ENCODE measurements at regions not wholly inside any gene's neighbourhood (a gene's known extent, or its start where the extent isn't known, plus 50 kb on each side); places are given as distances from the start of the nearest gene placed in this dataset.

- DNase-seq, result no peak
Measured at GRCh38 chr12:107983756-107984472, 145.2 kb upstream of the WSCD2 start.

- no peak for DNase-seq
Measured at GRCh38 chr12:107984973-107985372, 144.1 kb upstream of the WSCD2 start.

DNA sequence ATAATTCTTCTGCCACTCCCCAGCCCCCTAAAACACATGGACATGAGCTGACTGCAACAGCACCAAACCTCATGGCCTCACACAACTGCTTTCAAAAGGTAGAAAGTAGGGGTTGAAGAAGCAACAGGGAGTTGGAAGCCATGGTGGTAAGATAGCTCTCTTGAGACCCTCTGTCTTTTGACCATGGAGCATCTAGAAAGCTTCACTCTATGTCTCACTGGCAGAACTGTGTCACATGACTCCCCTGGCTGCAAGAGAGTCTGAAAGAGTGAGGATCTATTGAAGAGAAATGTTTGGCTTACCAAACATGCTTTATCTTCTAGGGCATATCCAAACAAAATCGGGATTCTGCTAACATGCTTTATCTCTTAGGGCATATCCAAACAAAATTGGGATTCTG, 142.9 kb upstream of the WSCD2 start:
- no peak for DNase-seq

- DNase-seq, result peak; percentile 5
Measured at GRCh38 chr12:107990325-107990724, 138.8 kb upstream of the WSCD2 start.

- no peak for DNase-seq
Measured at GRCh38 chr12:107992029-107992428, 137.1 kb upstream of the WSCD2 start.

DNA sequence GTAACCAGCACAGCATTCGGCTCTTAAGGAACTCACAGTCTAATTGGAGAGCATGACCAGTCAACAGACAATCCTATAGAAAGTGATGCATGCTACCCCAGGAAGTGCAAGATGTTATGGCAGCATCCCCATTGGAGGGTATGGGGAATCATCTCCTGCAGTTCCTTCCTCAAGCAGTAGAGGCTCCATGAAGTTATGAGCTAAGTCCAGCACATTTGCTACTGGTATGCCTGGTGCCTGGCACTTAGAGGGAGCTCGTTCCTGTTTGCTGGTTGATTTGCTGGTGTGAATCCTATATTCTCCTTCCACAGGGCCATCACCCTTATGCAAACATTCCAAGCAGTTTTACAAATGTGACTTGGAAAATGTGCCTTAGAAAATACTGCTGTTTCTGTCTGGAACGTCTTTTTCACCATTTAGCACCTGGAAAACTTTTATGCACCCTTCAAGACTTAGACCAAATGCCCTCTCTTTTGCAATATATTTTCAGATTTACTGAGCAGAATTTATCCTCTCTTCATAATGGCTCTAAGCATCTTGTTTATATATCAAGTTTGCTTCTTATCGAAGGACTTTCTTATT, 136.1 kb upstream of the WSCD2 start:
- DNase-seq, result peak; percentile 4

DNA sequence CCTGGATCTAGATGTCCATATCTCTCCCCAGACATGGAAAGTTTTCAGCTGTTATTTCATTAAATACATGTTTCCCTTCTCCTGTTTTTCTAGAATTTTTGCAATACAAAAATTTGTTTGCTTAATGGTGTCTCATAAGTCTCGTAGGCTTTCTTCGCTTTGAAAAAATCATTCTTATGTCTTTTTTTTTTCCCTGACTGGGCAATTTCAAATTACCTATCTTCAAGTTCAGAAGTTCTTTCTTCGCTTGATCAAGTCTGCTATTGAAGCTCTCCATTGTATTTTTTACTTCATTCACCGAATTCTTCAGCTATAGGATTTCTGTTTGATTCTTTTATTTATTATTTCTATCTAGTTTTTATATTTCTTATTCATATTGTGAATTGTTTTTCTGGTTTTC, 130.2 kb upstream of the WSCD2 start:
- DNase-seq, result no peak

GRCh38 chr12:108000111-108000510, 129.0 kb upstream of the WSCD2 start:
- DNase-seq, result no peak

- DNase-seq, result no peak
Measured at GRCh38 chr12:108004319-108004718, 124.8 kb upstream of the WSCD2 start.

- DNase-seq, result no peak
Measured at GRCh38 chr12:108008163-108008905, 120.8 kb upstream of the WSCD2 start.

GRCh38 chr12:108009442-108010070, 119.5 kb upstream of the WSCD2 start:
- no peak for DNase-seq

- DNase-seq, result no peak
Measured at GRCh38 chr12:108016022-108016564, 113.0 kb upstream of the WSCD2 start.

DNA sequence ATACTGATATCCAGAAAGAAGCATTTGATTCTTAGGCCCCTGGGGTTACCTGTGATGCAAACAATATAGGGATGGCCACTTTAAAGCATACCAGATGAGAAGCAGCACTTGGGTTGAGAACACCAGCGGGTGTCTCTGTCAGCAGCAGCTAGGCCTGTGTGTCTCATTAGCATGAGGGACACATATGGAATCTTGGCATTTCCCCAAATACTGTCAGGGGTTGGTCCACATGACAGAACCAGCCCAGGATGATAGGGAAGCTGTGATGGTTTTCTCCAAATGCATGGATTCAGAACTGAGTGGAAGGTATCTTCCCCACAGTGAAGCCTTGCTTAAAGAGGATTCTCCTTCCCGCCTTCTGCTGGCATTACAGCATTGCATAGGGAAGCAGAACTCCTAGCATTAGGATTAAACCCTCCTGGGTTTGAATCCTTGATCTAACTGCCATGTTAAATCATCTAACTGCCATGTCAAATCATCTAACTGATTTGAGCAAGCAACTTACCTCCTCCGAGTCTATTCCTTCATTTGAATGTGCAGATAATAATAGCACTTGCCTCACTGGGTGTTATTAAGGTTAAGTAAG, 111.5 kb upstream of the WSCD2 start:
- DNase-seq, result no peak

GRCh38 chr12:108019862-108020261, 109.2 kb upstream of the WSCD2 start:
- DNase-seq, result no peak

DNA sequence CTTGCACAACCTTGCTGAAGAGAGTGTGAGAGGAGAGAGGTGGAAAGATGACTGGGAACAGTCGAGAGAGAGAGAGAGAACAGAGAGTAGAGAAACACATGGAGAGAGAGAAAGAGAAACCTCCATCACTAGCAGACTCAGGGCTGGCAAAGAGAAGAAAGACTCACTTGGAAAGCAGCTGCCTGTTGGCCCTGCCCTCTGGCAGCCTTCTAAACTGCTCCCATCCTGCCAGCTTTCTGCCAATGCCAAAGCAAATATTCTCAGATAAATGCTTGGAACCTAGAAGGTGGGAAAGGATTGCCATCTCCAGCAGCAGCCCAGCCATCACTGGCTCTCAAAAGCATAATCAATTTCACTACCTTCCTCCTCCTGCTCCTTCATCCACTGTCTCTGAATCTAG, 107.9 kb upstream of the WSCD2 start:
- no peak for DNase-seq

GRCh38 chr12:108021949-108022522, 107.1 kb upstream of the WSCD2 start:
- no peak for DNase-seq

DNA sequence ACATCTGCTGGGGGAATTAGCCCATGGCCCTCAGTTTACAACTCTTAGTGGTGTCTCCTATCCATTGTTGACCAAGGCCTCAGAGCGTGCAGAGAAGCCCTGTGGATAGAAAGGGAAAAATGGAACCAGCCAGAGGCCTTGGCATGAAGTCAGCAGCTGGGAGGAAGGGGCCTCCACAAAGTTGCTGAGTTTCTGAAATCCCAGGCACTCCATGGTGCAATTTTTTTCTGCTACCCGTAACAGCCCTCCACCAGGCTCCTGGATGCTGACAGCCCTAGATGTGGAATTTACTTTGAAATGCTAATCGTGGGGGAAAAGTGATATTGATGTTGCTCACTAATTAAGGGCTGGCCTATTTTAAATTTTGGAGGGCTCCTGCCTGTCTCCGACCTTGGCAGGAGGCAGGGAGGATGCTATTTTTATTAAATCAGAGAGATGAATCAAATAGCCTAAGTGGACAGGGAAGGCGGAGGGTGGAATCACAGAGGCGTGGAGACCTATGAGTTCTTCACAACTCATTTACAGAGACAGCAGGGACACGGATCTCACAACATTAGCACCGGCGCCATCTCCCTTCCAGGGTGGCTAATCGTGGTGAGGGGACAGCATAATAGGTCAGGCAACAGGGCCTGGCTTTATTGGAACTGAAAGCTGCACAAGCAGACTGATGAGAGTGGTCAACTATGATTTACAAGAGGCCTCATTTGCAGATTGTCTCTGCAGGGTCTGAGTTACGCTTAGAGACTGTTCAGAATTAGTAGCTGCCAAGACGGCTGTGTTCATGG, 99.8 kb upstream of the WSCD2 start:
- no peak for DNase-seq

GRCh38 chr12:108033090-108033489, 96.0 kb upstream of the WSCD2 start:
- DNase-seq, result no peak

DNA sequence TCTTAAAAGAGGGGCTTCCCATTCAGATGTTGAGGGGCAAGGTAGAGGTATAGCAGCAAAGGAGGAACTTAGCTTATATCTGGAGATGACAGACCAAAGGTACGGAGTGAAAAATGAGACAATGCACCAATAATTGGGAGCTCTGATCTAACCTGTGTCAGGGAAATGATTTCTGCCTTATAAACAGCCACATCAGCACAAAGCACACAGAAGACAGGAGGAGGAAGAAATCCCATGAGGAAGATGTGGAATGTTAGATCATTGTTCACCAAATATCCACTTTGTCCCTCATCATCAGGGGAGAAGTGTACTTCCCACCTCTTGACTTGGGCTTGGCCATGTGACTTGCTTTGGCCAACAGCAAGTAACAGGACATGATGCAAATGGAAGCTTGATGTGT, 93.7 kb upstream of the WSCD2 start:
- DNase-seq, result no peak

DNA sequence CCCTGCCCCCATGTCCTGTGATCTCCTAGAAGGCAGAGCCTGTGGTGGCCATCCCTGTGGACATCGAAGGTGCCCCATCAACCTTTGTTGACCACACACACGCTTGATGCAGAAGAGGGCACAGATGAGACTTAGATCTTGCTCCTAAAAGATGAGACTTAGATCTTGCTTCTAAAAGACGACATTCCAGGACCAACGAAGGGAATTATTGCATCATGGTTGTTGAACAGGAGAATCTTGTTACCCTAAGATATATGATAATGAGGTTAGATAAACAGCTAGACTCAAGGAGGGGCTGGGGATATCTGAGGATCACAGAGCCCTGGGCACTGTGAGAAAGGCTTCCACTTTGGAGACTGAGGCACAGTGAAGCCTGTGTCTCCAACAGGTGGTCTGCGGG, 91.1 kb upstream of the WSCD2 start:
- no peak for DNase-seq

DNA sequence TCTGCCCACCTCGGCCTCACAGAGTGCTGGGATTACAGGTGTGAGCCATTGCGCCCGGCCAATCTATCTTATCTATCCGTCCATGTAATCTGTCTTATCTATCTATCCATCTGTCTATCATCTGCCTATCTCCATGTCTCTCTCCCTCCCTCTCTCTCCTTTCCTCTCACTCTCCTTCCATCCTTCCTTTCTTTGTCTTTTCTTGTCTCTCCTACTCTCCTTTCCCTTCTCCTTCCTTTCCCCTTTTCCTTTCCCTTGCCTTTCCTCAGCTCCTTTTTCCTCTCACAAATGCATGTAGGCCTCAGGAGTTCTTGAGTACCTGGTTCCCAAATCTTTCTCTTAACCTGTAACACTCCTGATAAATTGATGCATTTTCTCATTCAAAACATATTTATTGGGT, 89.3 kb upstream of the WSCD2 start:
- DNase-seq, result no peak

GRCh38 chr12:108040947-108041346, 88.1 kb upstream of the WSCD2 start:
- no peak for DNase-seq
